ENCODE measurements at regions not wholly inside any gene's neighbourhood (a gene's known extent, or its start where the extent isn't known, plus 50 kb on each side); places are given as distances from the start of the nearest gene placed in this dataset.

DNA sequence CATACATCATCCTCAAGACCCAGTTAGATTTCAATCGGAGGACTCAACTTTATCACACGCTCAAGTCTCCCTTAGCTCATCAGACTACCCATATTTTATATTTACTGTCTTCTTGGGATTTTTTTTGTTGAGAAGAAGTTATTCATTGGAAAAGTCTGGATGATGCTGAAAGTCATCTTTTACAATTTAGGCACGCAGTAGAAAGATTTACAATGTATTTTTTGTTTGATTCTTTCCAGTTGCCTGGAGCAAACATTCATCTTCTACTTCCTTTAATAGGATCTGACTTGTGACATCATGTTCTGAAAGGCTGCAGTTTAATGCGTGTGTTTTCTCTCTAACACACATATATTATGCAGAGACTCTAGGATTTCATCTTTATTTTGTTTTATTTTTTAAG is 235.7 kb downstream of the DOK5 start:
- Histone ChIP-seq H3K27ac (ENCODE audit: low read length) (no peak overlapping the region), H3K4me3 (ENCODE audit: low read depth in 1 of 2, low read length in 2 of 2) (no peak overlapping the region), H3K4me1 (ENCODE audit: control insufficient read depth in 1 of 2, insufficient read depth in 2 of 2, low read length in 2 of 2) (no peaks in the 10 kb centered on the region)

GRCh38 chr20:54710341-54710740 is 234.9 kb downstream of the DOK5 start:
- Histone ChIP-seq H3K27me3 (ENCODE audit: low read depth, low read length) (no peaks in the 10 kb centered on the region), H3K27ac (ENCODE audit: low read length) (no peak overlapping the region), H3K4me3 (ENCODE audit: low read depth in 1 of 2, low read length in 2 of 2) (no peak overlapping the region), H3K9me3 (ENCODE audit: control insufficient read depth in 1 of 2, low read length in 2 of 2) (no peaks in the 10 kb centered on the region), H3K36me3 (ENCODE audit: control insufficient read depth in 1 of 2, insufficient read depth in 2 of 2, low read length in 2 of 2) (no peaks in the 10 kb centered on the region), H3K4me1 (ENCODE audit: control insufficient read depth in 1 of 2, insufficient read depth in 2 of 2, low read length in 2 of 2) (no peaks in the 10 kb centered on the region)

More for the DNA sequence above, 235.7 kb downstream of the DOK5 start:
- H3K27me3 ChIP-seq (ENCODE audit: low read depth, low read length) = no peaks in the 10 kb centered on the region
- no peaks in the 10 kb centered on the region for H3K36me3 ChIP-seq (ENCODE audit: control insufficient read depth in 1 of 2, insufficient read depth in 2 of 2, low read length in 2 of 2)
- H3K9me3 ChIP-seq (ENCODE audit: control insufficient read depth in 1 of 2, low read length in 2 of 2) = no peaks in the 10 kb centered on the region

GRCh38 chr20:54708229-54708628 is 232.8 kb downstream of the DOK5 start:
- no peak overlapping the region for H3K4me3 ChIP-seq (ENCODE audit: low read depth in 1 of 2, low read length in 2 of 2)
- no peaks in the 10 kb centered on the region for H3K36me3 ChIP-seq (ENCODE audit: control insufficient read depth in 1 of 2, insufficient read depth in 2 of 2, low read length in 2 of 2)
- no peaks in the 10 kb centered on the region for H3K27me3 ChIP-seq (ENCODE audit: low read depth, low read length)
- no peaks in the 10 kb centered on the region for H3K9me3 ChIP-seq (ENCODE audit: control insufficient read depth in 1 of 2, low read length in 2 of 2)
- no peaks in the 10 kb centered on the region for H3K4me1 ChIP-seq (ENCODE audit: control insufficient read depth in 1 of 2, insufficient read depth in 2 of 2, low read length in 2 of 2)
- H3K27ac ChIP-seq (ENCODE audit: low read length) = no peak overlapping the region

GRCh38 chr20:54707801-54708200 is 232.4 kb downstream of the DOK5 start:
- no peak overlapping the region for H3K27ac ChIP-seq (ENCODE audit: low read length)
- no peaks in the 10 kb centered on the region for H3K36me3 ChIP-seq (ENCODE audit: control insufficient read depth in 1 of 2, insufficient read depth in 2 of 2, low read length in 2 of 2)
- no peak overlapping the region for H3K4me3 ChIP-seq (ENCODE audit: low read depth in 1 of 2, low read length in 2 of 2)
- H3K4me1 ChIP-seq (ENCODE audit: control insufficient read depth in 1 of 2, insufficient read depth in 2 of 2, low read length in 2 of 2) = no peaks in the 10 kb centered on the region
- H3K27me3 ChIP-seq (ENCODE audit: low read depth, low read length) = no peaks in the 10 kb centered on the region
- H3K9me3 ChIP-seq (ENCODE audit: control insufficient read depth in 1 of 2, low read length in 2 of 2) = no peaks in the 10 kb centered on the region

DNA sequence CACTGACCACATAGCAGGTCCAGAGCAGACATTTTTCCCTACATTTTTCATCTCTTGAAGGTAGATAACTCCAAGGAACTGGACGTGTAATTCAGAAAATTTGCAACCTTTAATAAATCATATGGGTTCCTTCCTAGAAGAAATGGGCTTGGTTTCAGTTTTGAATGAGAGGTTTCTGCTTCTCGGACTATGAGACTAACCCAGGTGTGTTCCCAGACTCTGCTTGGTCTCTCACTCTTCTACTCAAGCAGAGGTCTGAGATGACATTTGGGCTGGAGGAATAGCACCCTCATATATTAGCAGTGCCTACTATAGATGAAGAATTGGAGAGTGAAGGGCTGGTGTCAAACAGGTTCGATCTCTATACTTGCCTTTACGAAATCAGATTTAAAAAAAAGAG is 231.2 kb downstream of the DOK5 start:
- H3K9me3 ChIP-seq (ENCODE audit: control insufficient read depth in 1 of 2, low read length in 2 of 2) = no peaks in the 10 kb centered on the region
- H3K36me3 ChIP-seq (ENCODE audit: control insufficient read depth in 1 of 2, insufficient read depth in 2 of 2, low read length in 2 of 2) = no peaks in the 10 kb centered on the region
- H3K27me3 ChIP-seq (ENCODE audit: low read depth, low read length) = no peaks in the 10 kb centered on the region
- H3K4me3 ChIP-seq (ENCODE audit: low read depth in 1 of 2, low read length in 2 of 2) = no peak overlapping the region
- no peaks in the 10 kb centered on the region for H3K4me1 ChIP-seq (ENCODE audit: control insufficient read depth in 1 of 2, insufficient read depth in 2 of 2, low read length in 2 of 2)
- H3K27ac ChIP-seq (ENCODE audit: low read length) = no peak overlapping the region

DNA sequence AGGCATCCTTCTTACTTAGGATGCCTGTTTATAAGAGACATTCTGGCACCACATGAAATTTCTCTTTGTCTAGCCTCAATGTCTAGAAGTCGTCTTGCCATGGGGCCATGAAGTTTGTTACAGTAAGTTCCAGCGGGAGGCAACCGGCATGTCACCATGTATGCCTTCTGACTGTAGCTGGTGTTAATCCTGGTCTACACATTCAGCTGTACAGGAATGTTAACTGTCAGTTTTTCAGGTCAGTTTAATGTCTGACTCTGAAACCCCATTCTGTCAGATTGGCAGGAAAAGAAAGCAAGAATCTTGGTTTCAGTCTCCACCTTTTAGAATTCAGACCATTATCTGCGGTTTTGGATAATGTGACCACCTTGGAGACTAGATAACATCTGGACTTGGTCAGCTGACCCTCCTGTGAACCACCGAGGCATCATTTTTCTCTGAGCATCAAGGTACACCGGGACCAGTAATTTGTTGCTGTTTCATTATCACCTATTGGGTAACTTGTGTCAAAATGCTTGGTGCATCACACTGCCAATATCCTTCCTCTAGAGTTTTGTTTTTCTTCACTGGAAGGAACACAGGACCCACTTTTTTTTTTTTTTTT is 228.7 kb downstream of the DOK5 start:
- H3K27me3 ChIP-seq (ENCODE audit: low read depth, low read length) = no peaks in the 10 kb centered on the region
- no peaks in the 10 kb centered on the region for H3K36me3 ChIP-seq (ENCODE audit: control insufficient read depth in 1 of 2, insufficient read depth in 2 of 2, low read length in 2 of 2)
- no peaks in the 10 kb centered on the region for H3K9me3 ChIP-seq (ENCODE audit: control insufficient read depth in 1 of 2, low read length in 2 of 2)
- H3K4me1 ChIP-seq (ENCODE audit: control insufficient read depth in 1 of 2, insufficient read depth in 2 of 2, low read length in 2 of 2) = no peaks in the 10 kb centered on the region
- no peak overlapping the region for H3K27ac ChIP-seq (ENCODE audit: low read length)
- no peak overlapping the region for H3K4me3 ChIP-seq (ENCODE audit: low read depth in 1 of 2, low read length in 2 of 2)
